ENCODE measurements at regions not wholly inside any gene's neighbourhood (a gene's known extent, or its start where the extent isn't known, plus 50 kb on each side); places are given as distances from the start of the nearest gene placed in this dataset.

DNA sequence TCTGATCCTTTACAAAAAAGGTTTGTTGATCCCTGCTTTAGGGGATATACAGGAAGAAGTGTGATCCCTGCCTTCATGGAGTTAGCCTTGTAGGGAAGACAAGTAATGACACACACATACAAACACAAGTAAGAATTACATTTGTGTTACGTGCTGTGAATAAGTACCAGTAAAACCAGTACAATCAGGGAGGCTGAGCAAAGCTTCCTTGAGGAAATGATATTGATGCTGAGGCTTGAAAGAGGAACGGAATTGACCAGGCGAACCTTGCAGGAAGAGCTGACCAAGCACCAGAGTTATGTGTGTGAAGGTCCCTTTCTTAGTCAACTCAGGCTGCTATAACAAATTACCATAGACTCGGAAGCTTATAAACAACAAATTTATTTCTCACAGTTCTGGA lies 83.6 kb upstream of the CACUL1 start:
- DNase-seq, result no peak

DNA sequence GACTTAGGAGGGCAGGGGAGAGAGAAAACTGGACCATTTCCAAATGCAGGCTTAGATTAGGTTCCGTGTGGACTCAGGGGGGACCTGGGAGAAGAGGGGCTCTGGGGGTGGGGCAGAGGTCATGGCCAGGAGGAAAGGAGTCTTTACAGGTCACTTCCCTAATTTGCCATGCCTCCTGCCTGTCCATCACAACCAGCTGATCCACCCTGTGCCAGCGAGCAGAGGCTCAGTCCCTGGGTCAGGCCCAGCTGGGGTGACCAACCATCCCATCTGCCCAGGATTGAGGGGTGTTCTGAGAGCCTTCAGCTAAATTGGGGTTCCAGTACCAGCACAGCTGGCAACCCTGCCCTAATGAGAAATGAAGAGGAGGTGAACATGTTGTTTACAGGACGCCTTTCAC lies 84.6 kb upstream of the CACUL1 start:
- no peak for DNase-seq

GRCh38 chr10:118840071-118840775 lies 85.5 kb upstream of the CACUL1 start:
- no peak for DNase-seq

DNA sequence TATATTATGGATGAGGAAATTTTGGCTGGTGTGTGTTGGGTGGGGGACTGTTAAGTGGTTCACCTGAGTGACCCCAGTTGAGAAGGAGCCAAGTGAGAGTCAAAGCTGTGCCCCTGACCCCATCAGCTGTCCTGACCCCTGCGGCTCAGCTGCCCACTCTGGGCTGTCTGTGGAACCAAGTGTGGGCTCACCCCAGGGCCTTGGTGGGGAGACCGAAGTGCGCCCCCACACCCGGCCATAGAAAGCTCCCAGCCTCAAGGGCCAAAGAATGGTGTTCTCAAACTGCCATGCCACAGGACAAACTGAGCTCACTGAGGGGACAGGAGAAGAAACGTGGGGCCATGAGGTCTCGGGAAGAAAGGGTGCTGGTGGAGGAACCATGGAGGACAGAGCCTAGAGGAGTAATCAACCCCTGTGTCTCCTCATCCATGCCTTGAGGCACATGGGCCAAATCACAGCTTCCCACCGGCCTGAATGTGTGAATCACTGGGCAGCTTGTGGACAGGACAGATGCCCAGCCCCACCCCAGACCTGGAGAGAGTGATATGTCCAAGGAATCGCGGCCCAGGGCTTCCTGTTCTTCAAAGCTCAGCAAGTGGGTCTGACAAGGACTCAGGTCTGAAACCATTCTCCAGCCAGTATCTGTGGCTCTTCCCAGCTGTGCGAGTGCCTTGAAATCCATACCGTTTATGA lies 86.2 kb upstream of the CACUL1 start:
- DNase-seq, result no peak

GRCh38 chr10:118841881-118842605 lies 87.3 kb upstream of the CACUL1 start:
- DNase-seq, result no peak

DNA sequence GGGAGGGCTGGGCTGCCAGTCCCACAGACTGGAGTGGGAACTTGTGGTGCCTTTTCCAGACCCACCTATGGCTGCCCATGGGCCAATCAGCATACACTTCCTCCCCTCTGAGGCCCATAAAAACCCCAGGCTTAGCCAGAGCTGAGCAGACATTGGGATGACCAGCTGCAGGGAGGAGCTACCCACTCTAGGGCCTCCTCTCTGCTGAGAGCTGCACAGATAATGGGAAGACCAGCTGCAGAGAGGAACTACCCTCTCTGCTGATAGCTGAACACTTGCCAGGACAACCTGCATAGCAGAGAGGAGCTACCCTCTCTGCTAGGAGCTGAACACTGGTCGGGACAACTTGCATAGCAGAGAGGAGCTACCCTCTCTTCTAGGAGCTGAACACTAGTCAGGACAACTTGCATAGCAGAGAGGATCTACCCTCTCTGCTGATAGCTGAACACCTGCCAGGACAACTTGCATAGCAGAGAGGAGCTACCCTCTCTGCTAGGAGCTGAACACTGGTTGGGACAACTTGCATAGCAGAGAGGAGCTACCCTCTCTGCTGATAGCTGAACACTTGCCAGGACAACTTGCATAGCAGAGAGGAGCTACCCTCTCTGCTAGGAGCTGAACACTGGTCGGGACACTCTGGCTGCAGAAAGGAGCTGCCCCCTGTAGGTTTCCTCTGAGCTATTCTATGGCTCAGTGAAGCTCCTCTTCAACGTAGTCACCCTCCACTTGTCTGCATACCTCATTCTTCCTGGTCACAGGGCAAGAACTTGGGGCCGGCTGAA lies 88.3 kb upstream of the CACUL1 start:
- no peak for DNase-seq

- DNase-seq, result no peak
These were observed 89.0 kb upstream of the CACUL1 start for GRCh38 chr10:118843647-118844265.

GRCh38 chr10:118844731-118845521 lies 90.2 kb upstream of the CACUL1 start:
- DNase-seq, result no peak

DNA sequence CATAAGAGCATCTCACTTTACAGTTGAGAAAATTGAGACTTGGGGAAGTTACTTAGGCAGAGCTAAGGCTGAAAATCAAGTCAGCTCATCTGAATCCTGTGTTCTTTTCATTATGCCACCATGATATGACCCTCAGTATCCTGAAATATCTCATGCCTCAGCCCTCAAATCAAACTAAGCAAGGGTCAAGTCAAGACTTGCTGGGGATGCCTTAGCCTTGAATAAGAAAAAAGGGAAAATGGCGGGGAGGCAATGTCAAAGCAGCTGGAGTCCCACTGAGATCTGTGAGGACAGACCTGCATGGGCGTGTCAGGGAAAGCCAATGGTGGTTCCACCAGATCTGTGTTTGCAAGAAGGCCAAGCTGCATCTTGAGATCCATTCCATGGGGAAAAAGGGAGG lies 91.0 kb upstream of the CACUL1 start:
- DNase-seq, result no peak

- peak; percentile 47 for DNase-seq
These were observed 95.8 kb upstream of the CACUL1 start for GRCh38 chr10:118850418-118851061.

GRCh38 chr10:118851062-118852035 lies 96.6 kb upstream of the CACUL1 start:
- DNase-seq, result no peak

- DNase-seq, result no peak
These were observed 99.1 kb upstream of the CACUL1 start for GRCh38 chr10:118853916-118854315.

GRCh38 chr10:118856106-118856505 lies 101.3 kb upstream of the CACUL1 start:
- no peak for DNase-seq

GRCh38 chr10:118865998-118866693 lies 111.4 kb upstream of the CACUL1 start:
- DNase-seq, result no peak

DNA sequence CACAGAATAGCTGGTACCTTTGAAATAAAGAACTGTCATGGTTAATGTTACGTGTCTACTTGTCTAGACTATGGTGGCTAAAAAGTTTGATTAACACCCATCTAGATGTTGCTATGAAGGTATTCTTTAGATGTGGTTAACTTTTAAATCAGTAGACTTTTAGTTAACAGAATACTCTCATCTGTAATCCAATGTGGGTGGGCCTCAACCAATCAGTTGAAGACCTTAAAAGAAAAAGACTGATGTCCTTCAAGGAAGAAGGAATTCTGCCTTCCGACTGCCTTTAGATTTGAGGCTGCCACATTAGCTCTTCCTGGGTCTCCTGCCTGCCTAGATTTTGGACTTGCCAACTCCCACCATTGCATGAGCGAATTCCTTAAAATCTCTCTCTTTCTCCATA lies 113.0 kb upstream of the CACUL1 start:
- DNase-seq, result no peak

DNA sequence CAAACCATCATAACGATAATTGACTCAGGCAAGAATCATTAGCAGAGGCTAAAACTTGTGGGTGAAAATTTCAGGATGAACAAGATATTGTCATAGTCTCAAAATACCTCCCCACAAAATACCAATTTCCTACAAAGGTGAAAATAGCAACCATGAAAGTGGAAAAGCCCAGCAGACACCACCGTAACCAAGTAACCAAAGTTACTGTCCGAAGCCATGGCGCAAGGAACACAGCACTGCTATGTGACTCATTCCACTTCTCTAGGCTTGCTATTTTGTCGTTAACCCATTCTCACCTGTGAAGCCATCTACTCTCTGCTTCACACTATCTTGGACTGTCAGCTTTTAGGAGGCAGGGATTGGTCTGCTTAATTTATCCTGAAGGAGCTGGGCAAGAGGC lies 113.8 kb upstream of the CACUL1 start:
- no peak for DNase-seq

DNA sequence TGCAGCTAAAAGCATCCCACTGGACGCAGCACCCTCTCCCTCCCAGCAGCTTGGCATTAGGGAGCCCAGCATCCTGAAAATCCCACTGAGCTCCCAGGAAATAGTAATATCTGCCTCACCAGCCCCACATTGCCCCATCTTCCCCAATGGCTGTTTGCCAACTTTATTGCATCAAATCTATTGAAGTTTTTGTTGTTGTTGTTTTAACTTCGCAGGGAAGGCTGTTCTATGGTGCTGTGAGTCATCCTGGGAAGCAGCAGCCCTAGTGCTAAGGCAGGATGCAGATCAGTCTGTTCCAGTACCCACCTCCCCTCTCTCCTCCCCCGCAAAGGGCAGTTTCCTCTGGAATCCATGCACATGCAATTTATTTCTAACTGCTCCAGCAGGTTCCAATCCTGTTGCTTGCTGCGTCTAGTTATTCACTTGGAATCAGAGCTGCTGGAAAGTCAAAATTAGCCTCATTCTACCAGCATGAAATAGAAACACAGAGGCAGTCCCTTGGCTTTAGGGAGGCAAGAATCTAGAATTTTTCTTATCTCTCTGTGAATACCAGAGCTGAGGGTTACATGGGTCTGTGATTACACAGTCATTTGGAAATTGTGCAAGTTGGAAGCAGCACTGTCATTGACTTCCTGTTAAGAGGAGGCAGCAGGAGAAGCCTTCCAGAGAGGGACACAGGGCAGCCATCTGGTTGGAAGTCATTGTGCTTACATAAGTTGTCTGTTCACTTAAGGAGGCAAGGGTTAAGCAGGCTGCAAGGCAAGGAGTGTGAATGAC lies 115.9 kb upstream of the CACUL1 start:
- no peak for DNase-seq

DNA sequence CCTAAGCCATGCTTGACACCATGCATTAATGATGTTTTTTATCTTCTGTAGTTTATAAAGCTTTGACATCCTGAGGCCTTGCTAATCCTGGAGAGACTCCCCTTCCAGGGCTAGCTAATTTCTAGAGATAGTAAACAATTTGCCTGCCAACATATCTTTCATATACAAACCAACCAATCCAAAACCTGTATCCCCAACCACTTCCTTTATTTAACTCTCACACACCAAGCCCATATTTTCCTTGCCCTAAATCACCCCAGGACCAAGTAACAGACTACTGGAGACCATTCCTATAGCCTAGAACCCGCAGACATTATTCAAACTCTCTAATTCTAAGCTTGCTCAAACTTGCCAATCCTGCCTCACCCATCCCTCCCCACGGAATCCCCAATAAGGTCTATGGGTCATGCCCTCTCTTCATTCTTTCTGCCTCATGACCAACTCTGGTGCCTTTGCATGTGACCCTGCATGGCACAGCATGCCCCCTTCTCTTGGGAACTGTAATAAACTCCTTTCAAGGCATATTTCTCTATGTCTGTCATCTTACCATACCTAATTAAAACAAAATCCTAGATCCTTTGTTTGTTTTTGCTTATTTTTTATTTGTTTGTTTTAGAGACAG lies 116.6 kb upstream of the CACUL1 start:
- no peak for DNase-seq
